H1 (cell line): ENCODE measurements at regions not wholly inside any gene's neighbourhood (a gene's known extent, or its start where the extent isn't known, plus 50 kb on each side); places are given as distances from the start of the nearest gene placed in this dataset.

ENCODE experiments used
- ASH2L ChIP-seq: fragments of 200-600, 300-600 bp; sonication (generic); IDR thresholded peaks from one replicate; pipeline ENCODE4 v1.7.1; 2017; ENCODE audit warnings: low read length
- CEBPB ChIP-seq: IDR thresholded peaks from 2 replicates; pipeline ENCODE4 v1.6.1; 2012; ENCODE audit warnings: low read depth, low read length
- CHD7 ChIP-seq: fragments of 300-600 bp; sonication (generic); IDR thresholded peaks from 2 replicates; pipeline ENCODE4 v1.7.1; 2012; ENCODE audit warnings: low read length, moderate library complexity, mild to moderate bottlenecking, inconsistent platforms; ENCODE audit not compliant: insufficient replicate concordance
- GABPA ChIP-seq: IDR thresholded peaks from 2 replicates; pipeline ENCODE4 v1.6.1; 2011; ENCODE audit warnings: mild to moderate bottlenecking, low read length, moderate library complexity, borderline replicate concordance; ENCODE audit not compliant: insufficient read depth
- POLR2A ChIP-seq, 2 experiments: IDR thresholded peaks; 1 replicate in 1 of 2; 2 replicates in 1 of 2; pipeline ENCODE4 v1.6.1; 2011; ENCODE audit warnings: low read depth in 2 of 2, low read length in 2 of 2, mild to moderate bottlenecking in 2 of 2; ENCODE audit errors: control extremely low read depth in 1 of 2
- RBBP5 ChIP-seq: IDR thresholded peaks from 2 replicates; pipeline ENCODE4 v1.7.1; 2012; ENCODE audit warnings: low read depth, mild to moderate bottlenecking, inconsistent platforms, low read length, moderate library complexity, borderline replicate concordance

- TF ChIP-seq CHD7 = no peak
- TF ChIP-seq POLR2A (IDR thresholded peaks at IDR 0.05; ENCODE audit: control extremely low read depth in 1 of 2, low read depth in 2 of 2, low read length in 2 of 2) = no peak
- no peak for TF ChIP-seq ASH2L
- no peak for TF ChIP-seq RBBP5
- TF ChIP-seq GABPA = no peak
- TF ChIP-seq CEBPB = peak; percentile 63; the same call in 1 of the 2 replicates
These were observed 683.5 kb downstream of the ANKRD7 start (continued) for GRCh38 chr7:118907911-118908527.
